Pancreas (tissue), 10 donors: ENCODE measurements at regions not wholly inside any gene's neighbourhood (a gene's known extent, or its start where the extent isn't known, plus 50 kb on each side); places are given as distances from the start of the nearest gene placed in this dataset.

Experiments used
- ATAC-seq, 4 donors: fragments of 200-7000 bp; cut with Tn5 transposase; one replicate each; pipeline versions ENCODE4 v1.8.0 to v1.9.1; 2020; ENCODE audit warnings: mild to moderate bottlenecking in 4 of 4, moderate library complexity in 4 of 4
- DNase-seq, 6 donors: peaks; one replicate each; pipeline ENCODE4 v3.0.0-alpha.2; 2020
- FAIRE-seq: peaks from 2 replicates; lab custom pipeline; 2012; peaks lifted over from hg19 to GRCh38; lab: Jason Lieb, UNC
- H3K27ac ChIP-seq, 4 donors: fragments of 200-600 bp; sonication (generic); 1 replicate in 3 of 4; 2 replicates in 1 of 4; pipeline versions ENCODE4 v1.5.0 to v1.8.0; 2020
- H3K27me3 ChIP-seq, 4 donors: fragments of 200-600 bp; one replicate each; pipeline ENCODE4 v1.8.0; 2021
- H3K36me3 ChIP-seq, 3 donors: fragments of 200-600 bp; sonication (generic) in 1 of 3; one replicate each; pipeline versions ENCODE4 v1.5.0 to v1.8.0; 2020 to 2021
- H3K4me1 ChIP-seq, 3 donors: fragments of 200-600 bp; one replicate each; pipeline ENCODE4 v1.8.0; 2021
- H3K4me3 ChIP-seq, 4 donors: fragments of 200-600 bp; sonication (generic) in 2 of 4; one replicate each; pipeline versions ENCODE4 v1.5.0 to v1.8.0; 2020 to 2021
- H3K9me3 ChIP-seq, 4 donors: fragments of 200-600 bp; one replicate each; pipeline ENCODE4 v1.8.0; 2021
- CTCF ChIP-seq, 4 donors: fragments of 200-600 bp; sonication (generic) in 3 of 4; IDR thresholded peaks; one replicate each; pipeline versions ENCODE4 v1.5.0 to v1.8.0; 2021; ENCODE audit warnings: antibody characterized with exemption in 4 of 4
- WGBS, 2 donors: extraction: QIAGEN DNeasy Blood & Tissue Kit; methylation state at CpG; one replicate each; pipeline ENCODE4 v1.1.7; 2013; 5-methylcytosine and 5-hydroxymethylcytosine counted together
- intact Hi-C, 3 donors: fragments of 100-400 bp; cut with DNase I; formaldehyde crosslinking; loops; one replicate each; pipeline versions ENCODE4 v1.11.1 to v1.14.2; 2022
- donor health status: healthy with polysubstance abuse.
- donor health status: DM: no; HTN: no; CAD: no; lungs with moderate emphysema.
- donor health status: DM: no; HTN: no; CAD: no.
- donor health status: control.
- donor health status: control.
- donor health status: Bipolar disorder and iron deficiency.
- donor health status: DM: yes; HTN: yes; CAD: no.
- donor health status: DM: no; HTN: no; CAD: no.
- donor health status: DM: no; HTN: no; CAD: no.
- donor health status: DM: yes; HTN: yes; CAD: no.

- H3K4me3 ChIP-seq = no peak overlapping the region
- ATAC-seq = no peak
- TF ChIP-seq CTCF (IDR thresholded peaks at IDR 0.05) = no peak
Observed at GRCh38 chr1:65658122-65658521, 134.6 kb upstream of the PDE4B start.

GRCh38 chr1:65668368-65668767 lies 124.3 kb upstream of the PDE4B start:
- Histone ChIP-seq H3K27me3 (no peaks in the 10 kb centered on the region), H3K27ac (no peak overlapping the region), H3K36me3 (no peaks in the 10 kb centered on the region), H3K4me3 (no peak overlapping the region), H3K4me1 (no peaks in the 10 kb centered on the region), H3K9me3 (no peaks in the 10 kb centered on the region)
- no peak for TF ChIP-seq CTCF (IDR thresholded peaks at IDR 0.05)
- DNase-seq = no peak
- no peak for ATAC-seq
- no peak for FAIRE-seq
- intact Hi-C loops = no loop called here

More at GRCh38 chr1:65658122-65658521, 134.6 kb upstream of the PDE4B start:
- Histone ChIP-seq H3K36me3 (no peaks in the 10 kb centered on the region), H3K27ac (no peak overlapping the region), H3K4me1 (no peaks in the 10 kb centered on the region), H3K9me3 (no peaks in the 10 kb centered on the region), H3K27me3 (peaks cover 0 to 2% (median 0%) of the 10 kb centered on the region in 4 donors)
- FAIRE-seq (no peak), DNase-seq (no peak)
- intact Hi-C loops = no loop called here
- WGBS, 2 donors = 58 to 59% methylated on average over 4 of the region's 4 CpGs

GRCh38 chr1:65670518-65670917 lies 122.2 kb upstream of the PDE4B start:
- DNase-seq = no peak
- Histone ChIP-seq H3K4me3 (no peak overlapping the region), H3K36me3 (no peaks in the 10 kb centered on the region), H3K27me3 (no peaks in the 10 kb centered on the region), H3K9me3 (no peaks in the 10 kb centered on the region), H3K27ac (no peak overlapping the region), H3K4me1 (no peaks in the 10 kb centered on the region)
- TF ChIP-seq CTCF (IDR thresholded peaks at IDR 0.05) = no peak
- no peak for FAIRE-seq
- intact Hi-C loops = no loop called here
- ATAC-seq = no peak
- 94 to 96% methylated on average over 3 of the region's 3 CpGs for WGBS, 2 donors

GRCh38 chr1:65674522-65674921 lies 118.2 kb upstream of the PDE4B start:
- H3K27ac ChIP-seq = no peak overlapping the region
- TF ChIP-seq CTCF (IDR thresholded peaks at IDR 0.05) = no peak
- no peaks in the 10 kb centered on the region for H3K36me3 ChIP-seq
- FAIRE-seq (no peak), ATAC-seq (no peak), DNase-seq (no peak)
- H3K27me3 ChIP-seq = no peaks in the 10 kb centered on the region
- no peaks in the 10 kb centered on the region for H3K4me1 ChIP-seq
- 84 to 93% methylated on average over 2 of the region's 2 CpGs for WGBS, 2 donors
- no peaks in the 10 kb centered on the region for H3K9me3 ChIP-seq
- H3K4me3 ChIP-seq = no peak overlapping the region
- intact Hi-C loops = no loop called here

GRCh38 chr1:65679773-65680172 lies 112.9 kb upstream of the PDE4B start:
- no peaks in the 10 kb centered on the region for H3K9me3 ChIP-seq
- no peak overlapping the region for H3K27ac ChIP-seq
- H3K27me3 ChIP-seq = no peaks in the 10 kb centered on the region
- DNase-seq (no peak), FAIRE-seq (no peak), ATAC-seq (no peak)
- TF ChIP-seq CTCF (IDR thresholded peaks at IDR 0.05) = no peak
- intact Hi-C loops = loop anchor here in 2 of 3 donors (10.0 kb wide), 2 partner anchors 245 to 465 kb away; no protein-coding TSS in a partner anchor
- WGBS, 2 donors = 86 to 95% methylated on average over 4 of the region's 4 CpGs
- H3K4me3 ChIP-seq = no peak overlapping the region
- H3K36me3 ChIP-seq = no peaks in the 10 kb centered on the region
- no peaks in the 10 kb centered on the region for H3K4me1 ChIP-seq
